Islet of Langerhans (tissue), 1 donor: ENCODE measurements at regions not wholly inside any gene's neighbourhood (a gene's known extent, or its start where the extent isn't known, plus 50 kb on each side); places are given as distances from the start of the nearest gene placed in this dataset.

Experiments
- FAIRE-seq: peaks from one replicate; lab custom pipeline; 2011; peaks lifted over from hg19 to GRCh38; lab: Jason Lieb, UNC

- FAIRE-seq: no peak
These were observed 94.0 kb upstream of the KAZN start for GRCh38 chr1:14504517-14504916.

- FAIRE-seq: no peak
These were observed 91.8 kb upstream of the KAZN start for GRCh38 chr1:14506471-14507255.

DNA sequence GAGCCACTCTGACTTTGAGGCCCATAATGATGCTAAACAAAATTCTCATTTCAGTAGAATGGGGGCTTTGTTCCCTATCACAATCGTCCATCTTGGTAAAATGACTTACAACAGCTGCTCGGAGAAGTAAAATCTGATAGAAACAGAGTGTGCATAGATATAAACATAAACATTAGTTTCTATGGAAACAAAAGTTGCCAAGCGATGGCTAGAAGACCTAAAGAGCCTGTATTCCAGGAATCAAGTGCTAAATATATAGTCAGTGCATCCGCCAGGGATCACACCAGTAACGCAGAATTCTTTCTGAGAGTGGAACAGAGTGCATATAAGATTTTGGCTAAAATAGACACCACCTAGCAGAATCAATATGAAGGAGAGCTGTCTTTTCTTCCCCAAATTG is 91.2 kb upstream of the KAZN start:
- FAIRE-seq: no peak

- no peak for FAIRE-seq
These were observed 89.9 kb upstream of the KAZN start for GRCh38 chr1:14508613-14509012.

GRCh38 chr1:14511166-14511680 is 87.3 kb upstream of the KAZN start:
- FAIRE-seq: no peak

DNA sequence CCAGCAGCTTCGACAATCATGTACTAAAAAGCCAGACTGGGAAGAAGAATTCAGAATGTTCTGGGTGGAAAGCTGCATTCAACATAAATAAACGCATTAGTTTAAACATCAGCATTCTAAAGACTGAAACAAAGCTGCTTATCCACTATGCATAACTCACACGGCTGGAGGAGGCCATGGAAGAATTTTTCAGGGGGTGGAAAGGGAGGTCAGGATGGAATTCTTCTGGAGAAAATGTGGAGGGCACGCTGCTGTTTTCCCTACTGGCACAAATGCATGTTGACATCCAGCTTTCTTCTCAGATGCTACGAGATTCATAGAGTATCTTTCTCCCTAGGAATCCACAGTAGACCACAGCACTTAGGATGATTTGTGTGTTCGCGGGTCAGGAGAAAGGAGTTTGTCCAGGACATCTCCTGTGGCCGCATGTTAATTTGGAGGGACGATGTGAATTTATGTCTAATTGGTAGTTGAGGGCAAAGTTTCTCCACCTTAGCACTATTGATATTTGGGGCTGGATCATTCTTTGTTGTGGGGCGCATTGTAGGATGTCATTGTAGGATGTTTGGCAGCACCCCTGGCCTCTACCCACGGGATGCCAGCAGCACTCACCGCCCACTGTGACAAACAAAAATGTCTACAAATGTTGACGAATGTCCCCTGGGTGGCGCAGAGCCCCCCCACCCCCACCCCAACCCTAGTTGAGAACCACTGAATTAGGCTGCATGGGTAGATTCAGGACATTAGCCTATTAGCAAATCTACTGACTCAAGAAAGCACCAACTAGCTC is 86.5 kb upstream of the KAZN start:
- no peak for FAIRE-seq

DNA sequence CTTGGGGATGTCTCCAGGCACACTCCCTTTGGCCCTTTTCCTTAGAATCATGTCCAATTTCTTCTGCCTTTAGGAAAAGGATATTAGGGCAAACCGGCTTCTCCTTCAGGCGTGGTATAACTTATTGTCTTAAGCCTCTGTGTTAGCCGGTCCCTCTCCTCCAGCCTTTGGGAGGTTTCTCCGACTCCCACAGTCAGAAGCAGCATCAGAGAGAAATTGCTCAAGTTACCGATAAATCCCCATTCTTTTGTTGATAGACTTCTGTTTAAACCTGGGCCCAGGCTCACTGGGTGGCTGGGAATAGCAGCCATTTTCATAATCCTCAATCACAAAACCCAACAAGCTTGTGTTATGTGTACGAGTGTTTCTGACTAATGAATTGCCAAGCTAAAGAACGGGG is 85.4 kb upstream of the KAZN start:
- no peak for FAIRE-seq

DNA sequence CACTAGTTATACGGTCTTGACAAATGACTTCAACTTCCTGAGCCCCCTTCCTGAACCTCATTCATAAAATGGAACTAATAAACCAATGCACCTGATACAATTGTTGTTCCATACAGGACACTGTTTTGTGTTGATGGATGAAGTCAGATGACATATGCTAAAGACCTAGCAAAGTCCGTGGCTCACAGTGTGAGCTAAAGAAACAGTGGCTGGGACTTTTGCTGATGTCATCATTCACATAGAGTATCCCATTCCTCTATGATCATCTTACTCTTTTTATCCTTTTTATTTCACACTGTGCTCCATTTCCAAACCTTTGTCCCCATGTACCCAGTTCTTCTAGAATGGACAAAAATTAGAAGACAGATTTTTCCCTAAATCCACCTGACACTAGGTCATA is 83.7 kb upstream of the KAZN start:
- FAIRE-seq: no peak

GRCh38 chr1:14516974-14517840 is 81.3 kb upstream of the KAZN start:
- no peak for FAIRE-seq

DNA sequence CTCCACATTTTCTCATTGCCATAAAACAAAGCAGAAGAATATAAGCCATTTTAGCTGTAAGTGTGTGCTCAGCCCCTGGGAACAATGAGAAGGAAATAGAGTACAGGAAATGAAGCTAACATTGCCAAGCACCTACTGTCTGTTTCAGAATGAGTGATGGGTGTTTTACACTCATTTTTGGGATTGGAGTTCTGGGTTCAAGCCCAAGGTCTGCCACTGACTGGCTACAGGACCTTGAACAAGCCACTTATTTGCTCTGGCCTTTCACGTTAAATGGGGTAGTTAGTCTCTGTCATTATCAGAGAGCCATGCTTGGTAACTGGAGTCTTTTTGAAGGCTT is 80.7 kb upstream of the KAZN start:
- no peak for FAIRE-seq

DNA sequence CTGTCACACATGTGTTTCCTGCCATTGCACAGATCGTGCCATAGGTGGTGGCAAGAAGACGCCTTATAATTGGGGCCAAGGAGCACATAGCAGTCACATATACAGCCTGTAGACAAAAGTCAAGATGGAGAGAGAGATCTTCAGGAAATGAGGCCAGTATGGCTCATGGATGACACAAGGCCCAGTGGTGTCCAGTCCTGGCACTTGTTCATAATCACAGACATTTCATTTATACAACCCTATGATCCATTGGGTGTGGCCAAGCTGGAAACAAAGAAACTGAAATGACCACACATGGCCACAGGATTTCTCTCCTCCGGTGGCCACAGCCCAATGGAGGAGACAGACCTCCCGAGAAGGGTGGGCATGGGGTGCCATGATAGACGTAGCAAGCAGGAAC is 78.5 kb upstream of the KAZN start:
- FAIRE-seq: no peak

DNA sequence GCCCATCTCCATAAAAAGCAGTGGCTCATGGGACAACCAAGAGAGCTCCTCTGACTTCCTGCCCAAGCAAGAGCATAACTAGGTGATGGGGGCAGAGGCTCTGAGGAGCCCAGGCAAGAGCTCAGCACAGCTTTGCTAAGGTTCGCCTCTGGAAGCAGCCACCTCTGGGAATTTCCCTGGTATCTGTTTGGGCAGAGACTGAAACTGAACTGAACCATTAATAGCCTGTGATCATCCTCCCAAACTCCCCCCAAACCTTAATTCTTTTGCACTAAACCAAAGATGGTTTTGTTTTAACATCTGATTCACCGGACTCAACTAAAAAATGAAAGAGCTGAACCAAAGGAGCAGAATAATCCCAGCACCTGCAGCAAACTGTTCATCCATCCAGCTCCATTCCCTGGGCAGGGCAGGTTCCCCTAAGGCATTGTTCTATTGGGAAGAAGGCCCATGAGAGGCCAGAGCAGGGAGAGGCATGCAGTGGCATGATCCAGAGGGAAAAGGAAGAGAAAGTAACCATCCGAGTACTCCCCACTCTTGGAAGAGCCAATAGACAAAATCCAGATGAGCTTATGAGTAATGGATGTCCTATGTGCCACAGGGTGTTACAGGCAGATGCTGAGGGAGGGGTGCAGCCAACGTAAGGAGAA is 77.8 kb upstream of the KAZN start:
- FAIRE-seq: no peak

DNA sequence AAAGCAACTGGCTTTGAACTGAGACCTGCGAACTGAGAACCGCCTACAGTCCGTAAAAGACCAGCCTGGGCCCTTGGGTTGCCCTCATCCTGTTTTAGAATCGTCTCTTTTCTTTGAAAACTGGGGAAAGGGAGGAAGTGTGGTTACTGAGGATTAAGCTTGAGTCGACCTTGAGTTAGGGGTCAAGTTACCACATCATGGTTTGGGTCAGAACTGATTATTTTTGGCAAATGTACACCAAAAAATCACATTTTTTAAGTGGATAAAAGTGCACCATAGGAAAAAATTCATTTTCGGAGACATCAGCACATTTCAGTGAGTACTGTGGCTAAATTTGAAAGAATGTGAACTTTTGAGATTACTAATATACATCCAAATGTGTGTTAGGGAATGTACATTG is 76.9 kb upstream of the KAZN start:
- FAIRE-seq: no peak

GRCh38 chr1:14522077-14522925 is 76.2 kb upstream of the KAZN start:
- no peak for FAIRE-seq

GRCh38 chr1:14522926-14523241 is 75.6 kb upstream of the KAZN start:
- no peak for FAIRE-seq

- no peak for FAIRE-seq
These were observed 73.5 kb upstream of the KAZN start for GRCh38 chr1:14524826-14525636.

DNA sequence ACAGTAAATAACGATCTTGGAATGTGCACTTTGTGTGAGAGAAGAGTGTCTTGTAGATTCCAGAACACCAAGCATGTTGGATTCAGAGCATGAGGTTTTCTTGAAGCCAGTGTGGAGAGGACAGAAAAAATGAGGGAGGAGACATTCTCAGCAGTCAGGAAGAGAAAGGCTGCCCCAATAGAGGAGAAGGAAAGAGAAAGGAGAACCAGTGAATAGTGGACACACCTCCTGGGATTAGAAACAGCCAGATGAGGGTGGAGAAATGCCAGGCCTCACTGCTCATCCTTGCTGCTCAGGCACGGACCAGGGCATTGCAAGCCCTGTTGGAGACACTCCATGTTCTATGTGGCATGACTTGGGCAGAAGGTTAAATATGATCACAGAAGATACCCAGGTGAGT is 69.0 kb upstream of the KAZN start:
- FAIRE-seq: no peak

GRCh38 chr1:14531519-14531918 is 67.0 kb upstream of the KAZN start:
- FAIRE-seq: no peak

GRCh38 chr1:14535619-14536355 is 62.7 kb upstream of the KAZN start:
- FAIRE-seq: no peak

DNA sequence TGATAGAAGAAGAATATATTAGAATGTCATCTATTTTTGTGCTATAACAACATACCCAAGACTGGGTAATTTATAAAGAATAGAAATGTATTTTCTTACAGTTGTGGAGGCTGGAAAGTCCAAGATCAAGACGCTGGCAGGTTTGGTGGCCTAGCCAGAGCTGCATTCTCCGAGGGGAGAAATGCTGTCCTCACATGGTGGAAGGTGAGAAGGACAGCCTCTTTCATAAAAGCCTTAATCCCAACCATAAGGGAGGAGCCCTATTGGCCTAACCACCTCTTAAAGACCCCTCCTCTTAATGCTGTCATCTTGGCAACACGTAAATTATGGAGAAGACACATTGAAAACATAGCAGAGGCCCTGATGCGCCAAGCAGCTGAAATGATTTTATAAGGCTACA is 60.1 kb upstream of the KAZN start:
- no peak for FAIRE-seq
